ENCODE measurements at regions not wholly inside any gene's neighbourhood (a gene's known extent, or its start where the extent isn't known, plus 50 kb on each side); places are given as distances from the start of the nearest gene placed in this dataset.

- TF ChIP-seq POLR2A (IDR thresholded peaks at IDR 0.05) (no peak), EP300 (IDR thresholded peaks at IDR 0.05) (no peak)
These were observed 188.7 kb upstream of the SEMA3E start for GRCh38 chr7:83837683-83838082.

Measured in stomach (tissue), 4 donors.